ENCODE measurements at regions not wholly inside any gene's neighbourhood (a gene's known extent, or its start where the extent isn't known, plus 50 kb on each side); places are given as distances from the start of the nearest gene placed in this dataset.

- TF ChIP-seq CTCF (IDR thresholded peaks at IDR 0.05): no peak
- no peak for TF ChIP-seq POLR2A (IDR thresholded peaks at IDR 0.05)
Measured at GRCh38 chr3:153502682-153503081, 340.7 kb downstream of the RAP2B start.

All from testis (tissue), 2 donors.